Stomach (tissue), 8 donors: ENCODE measurements at regions not wholly inside any gene's neighbourhood (a gene's known extent, or its start where the extent isn't known, plus 50 kb on each side); places are given as distances from the start of the nearest gene placed in this dataset.
A peak's percentile ranks its signal among the peaks of the same experiment; 100 is the strongest.
"Not testable (repeated sequence)": the region's sequence is repeated elsewhere in the genome, so short reads cannot be mapped to it uniquely, and the experiment has no call there.

ENCODE experiments used
- DNase-seq, 2 donors: peaks; one replicate each; pipeline versions ENCODE4 v3.0.0 to v3.0.0-alpha.2; 2013 to 2019
- H3K27ac ChIP-seq, 5 donors: fragments of 200-600 bp in 4 of 5; sonication (generic) in 4 of 5; one replicate each; pipeline ENCODE4 v1.5.1; 2013 to 2019; ENCODE audit warnings: mild to moderate bottlenecking in 1 of 5, moderate library complexity in 1 of 5
- H3K27me3 ChIP-seq, 3 donors: fragments of 200-600 bp; sonication (generic); one replicate each; pipeline ENCODE4 v1.5.1; 2017 to 2019; ENCODE audit warnings: mixed run types in 1 of 3
- H3K36me3 ChIP-seq, 4 donors: fragments of 200-600 bp; sonication (generic); 1 replicate in 3 of 4; 2 replicates in 1 of 4; pipeline ENCODE4 v1.5.1; 2016 to 2019
- H3K4me1 ChIP-seq, 4 donors: fragments of 200-600 bp; sonication (generic); one replicate each; pipeline ENCODE4 v1.5.1; 2016 to 2019
- H3K4me3 ChIP-seq, 4 donors: fragments of 200-600 bp; sonication (generic) in 3 of 4; one replicate each; pipeline ENCODE4 v1.5.1; 2016 to 2019; ENCODE audit warnings: mild to moderate bottlenecking in 1 of 4
- H3K9me3 ChIP-seq, 4 donors: fragments of 200-600 bp; sonication (generic); one replicate each; pipeline ENCODE4 v1.5.1; 2016 to 2019
- CTCF ChIP-seq, 7 experiments: fragments of 450-650 bp in 4 of 7; fragments of 200-600 bp in 3 of 7; sonication (generic) in 3 of 7; IDR thresholded peaks; one replicate each; pipeline ENCODE4 v1.5.1; 2016 to 2019; ENCODE audit warnings: antibody characterized with exemption in 7 of 7, control low read depth in 2 of 7, mild to moderate bottlenecking in 1 of 7
- EP300 ChIP-seq: sonication (generic); formaldehyde crosslinking; IDR thresholded peaks from one replicate; pipeline ENCODE4 v1.6.1; 2017; ENCODE audit warnings: antibody characterized with exemption
- POLR2A ChIP-seq, 4 donors: fragments of 450-650 bp; IDR thresholded peaks; one replicate each; pipeline ENCODE4 v1.6.1; 2016; ENCODE audit warnings: antibody characterized with exemption in 4 of 4, control low read depth in 2 of 4, mild to moderate bottlenecking in 1 of 4, moderate library complexity in 1 of 4
- POLR2AphosphoS5 ChIP-seq, 3 donors: sonication (generic); formaldehyde crosslinking; IDR thresholded peaks; one replicate each; pipeline ENCODE4 v1.6.1; 2016; ENCODE audit warnings: antibody characterized with exemption in 3 of 3
- WGBS, 5 donors: extraction: QIAGEN DNeasy Blood & Tissue Kit in 3 of 5; methylation state at CpG; one replicate each; pipeline versions ENCODE4 v1.1.5 to v1.1.7; 2013 to 2018; 5-methylcytosine and 5-hydroxymethylcytosine counted together
- intact Hi-C: fragments of 100-400 bp; cut with DNase I; formaldehyde crosslinking; loops from one replicate; pipeline ENCODE4 v1.15.1; 2023; ENCODE audit warnings: low total_unique reads
- donor health status: healthy with polysubstance abuse.
- donor health status: Bipolar disorder and iron deficiency.
- donor health status: healthy.

GRCh38 chr10:117830205-117830604 lies 216.5 kb downstream of the RAB11FIP2 start:
- WGBS, 5 donors: 84 to 92% (median 88%) methylated on average over 14 of the region's 14 CpGs
- intact Hi-C loops: no loop called here
- no peaks in the 10 kb centered on the region for H3K36me3 ChIP-seq
- TF ChIP-seq CTCF (IDR thresholded peaks at IDR 0.05): no peak
- TF ChIP-seq POLR2AphosphoS5 (IDR thresholded peaks at IDR 0.05): no peak
- H3K4me1 ChIP-seq: no peaks in the 10 kb centered on the region
- H3K4me3 ChIP-seq: no peak overlapping the region
- no peaks in the 10 kb centered on the region for H3K27me3 ChIP-seq
- no peaks in the 10 kb centered on the region for H3K9me3 ChIP-seq
- H3K27ac ChIP-seq: no peak overlapping the region
- no peak for DNase-seq

- H3K27me3 ChIP-seq: no peaks in the 10 kb centered on the region
- TF ChIP-seq EP300 (no peak), CTCF (IDR thresholded peaks at IDR 0.05) (no peak), POLR2A (IDR thresholded peaks at IDR 0.05) (no peak), POLR2AphosphoS5 (IDR thresholded peaks at IDR 0.05) (no peak)
- peak in 1 of 2 donors; percentile 35 for DNase-seq
- H3K9me3 ChIP-seq: no peaks in the 10 kb centered on the region
- H3K4me1 ChIP-seq: no peaks in the 10 kb centered on the region
- 19 to 28% (median 24%) methylated on average over 15 of the region's 15 CpGs for WGBS, 5 donors
- no peaks in the 10 kb centered on the region for H3K36me3 ChIP-seq
- H3K27ac ChIP-seq: no peak overlapping the region
- H3K4me3 ChIP-seq: no peak overlapping the region
- intact Hi-C loops: no loop called here
Measured at GRCh38 chr10:117830787-117831212, 215.9 kb downstream of the RAB11FIP2 start.

- H3K36me3 ChIP-seq, H3K4me1 ChIP-seq, intact Hi-C loops, H3K4me3 ChIP-seq, H3K9me3 ChIP-seq, H3K27ac ChIP-seq: not testable (repeated sequence)
- H3K27me3 ChIP-seq: peaks cover 0 to 23% (median 0%) of the 10 kb centered on the region in 3 donors
- 36 to 77% (median 48%) methylated on average over 14 to 31 of the region's 39 CpGs for WGBS, 5 donors
- peak in 1 of 2 donors; percentile 4 for DNase-seq
Measured at GRCh38 chr10:117838500-117839498, 207.9 kb downstream of the RAB11FIP2 start.

- H3K27me3 ChIP-seq: peaks cover 0 to 31% (median 0%) of the 10 kb centered on the region in 3 donors
- intact Hi-C loops, H3K27ac ChIP-seq, H3K4me3 ChIP-seq, DNase-seq, H3K9me3 ChIP-seq, H3K4me1 ChIP-seq, H3K36me3 ChIP-seq: not testable (repeated sequence)
- WGBS, 5 donors: 29 to 59% (median 54%) methylated on average over 1 of the region's 1 CpG
Measured at GRCh38 chr10:117856426-117856825, 190.3 kb downstream of the RAB11FIP2 start.

- H3K27me3 ChIP-seq: peaks cover 0 to 19% (median 0%) of the 10 kb centered on the region in 3 donors
- intact Hi-C loops: no loop called here
- WGBS, 5 donors: 61 to 70% (median 68%) methylated on average over 4 to 5 of the region's 5 CpGs
- H3K36me3 ChIP-seq: no peaks in the 10 kb centered on the region
- H3K27ac ChIP-seq: no peak overlapping the region
- DNase-seq: peak in 1 of 2 donors; percentile 26
- TF ChIP-seq POLR2AphosphoS5 (IDR thresholded peaks at IDR 0.05) (no peak), POLR2A (IDR thresholded peaks at IDR 0.05) (no peak), CTCF (IDR thresholded peaks at IDR 0.05) (no peak), EP300 (no peak)
- no peak overlapping the region for H3K4me3 ChIP-seq
- H3K9me3 ChIP-seq: peaks cover 0 to 6% (median 0%) of the 10 kb centered on the region in 4 donors
- H3K4me1 ChIP-seq: no peaks in the 10 kb centered on the region
Measured at GRCh38 chr10:117860135-117860534, 186.6 kb downstream of the RAB11FIP2 start.
